H1 (cell line): ENCODE measurements at regions not wholly inside any gene's neighbourhood (a gene's known extent, or its start where the extent isn't known, plus 50 kb on each side); places are given as distances from the start of the nearest gene placed in this dataset.

Source experiments
- CEBPB ChIP-seq: IDR thresholded peaks from 2 replicates; pipeline ENCODE4 v1.6.1; 2012; ENCODE audit warnings: low read depth, low read length
- CHD2 ChIP-seq: IDR thresholded peaks from 2 replicates; pipeline ENCODE4 v1.6.1; 2012; ENCODE audit warnings: low read length, improper control_type of control experiment
- EGR1 ChIP-seq: IDR thresholded peaks from 2 replicates; pipeline ENCODE4 v1.6.1; 2011; ENCODE audit warnings: low read depth, low read length, borderline replicate concordance
- EP300 ChIP-seq, 2 experiments: IDR thresholded peaks; 1 replicate in 1 of 2; 2 replicates in 1 of 2; pipeline ENCODE4 v1.6.1; 2011 to 2012; ENCODE audit warnings: low read depth in 2 of 2, low read length in 2 of 2, mild to moderate bottlenecking in 2 of 2, borderline replicate concordance in 1 of 2, inconsistent platforms in 1 of 2, moderate library complexity in 1 of 2
- FOSL1 ChIP-seq: IDR thresholded peaks from 2 replicates; pipeline ENCODE4 v1.6.1; 2011; ENCODE audit warnings: mild to moderate bottlenecking, low read depth, low read length, moderate library complexity; ENCODE audit not compliant: insufficient read depth
- MAX ChIP-seq: IDR thresholded peaks from 2 replicates; pipeline ENCODE4 v1.6.1; 2012; ENCODE audit warnings: inconsistent platforms
- NRF1 ChIP-seq: IDR thresholded peaks from 2 replicates; pipeline ENCODE4 v1.6.1; 2011; ENCODE audit warnings: mild to moderate bottlenecking, low read depth, low read length, improper control_type of control experiment
- POLR2A ChIP-seq, 2 experiments: IDR thresholded peaks; 1 replicate in 1 of 2; 2 replicates in 1 of 2; pipeline ENCODE4 v1.6.1; 2011; ENCODE audit warnings: low read depth in 2 of 2, low read length in 2 of 2, mild to moderate bottlenecking in 2 of 2; ENCODE audit errors: control extremely low read depth in 1 of 2
- POLR2AphosphoS5 ChIP-seq: IDR thresholded peaks from 2 replicates; pipeline ENCODE4 v1.6.1; 2011; ENCODE audit warnings: low read depth, low read length
- RBBP5 ChIP-seq: IDR thresholded peaks from 2 replicates; pipeline ENCODE4 v1.7.1; 2012; ENCODE audit warnings: low read depth, mild to moderate bottlenecking, inconsistent platforms, low read length, moderate library complexity, borderline replicate concordance
- SIN3A ChIP-seq, 2 experiments: IDR thresholded peaks in 1 of 2; conservative IDR thresholded peaks in 1 of 2; 2 replicates each; pipeline ENCODE4 v1.6.1; 2011 to 2012; ENCODE audit warnings: low read length in 2 of 2, improper control_type of control experiment in 1 of 2, low read depth in 1 of 2, mild to moderate bottlenecking in 1 of 2
- TBP ChIP-seq: IDR thresholded peaks from 2 replicates; pipeline ENCODE4 v1.6.1; 2011; ENCODE audit warnings: low read depth, low read length, improper control_type of control experiment
- TF ChIP-seq, protein P1 (sequence below), 3 experiments: IDR thresholded peaks; 1 replicate in 2 of 3; 2 replicates in 1 of 3; pipeline versions ENCODE4 v1.5.1 to v1.6.1; 2011; ENCODE audit warnings: low read length in 3 of 3, mild to moderate bottlenecking in 3 of 3, inconsistent platforms in 2 of 3, low read depth in 1 of 3, moderate library complexity in 1 of 3; ENCODE audit not compliant: insufficient read depth in 1 of 3; ENCODE audit errors: control extremely low read depth in 1 of 3

- TF ChIP-seq CEBPB (no peak), RBBP5 (no peak), TBP (no peak), SIN3A (conservative IDR thresholded peaks at IDR 0.05 in 1 of 2, IDR thresholded peaks at IDR 0.05 in 1 of 2; ENCODE audit: low read depth in 1 of 2, low read length in 2 of 2) (no peak), CHD2 (no peak), FOSL1 (no peak), NRF1 (no peak), POLR2AphosphoS5 (no peak), MAX (no peak), POLR2A (IDR thresholded peaks at IDR 0.05; ENCODE audit: control extremely low read depth in 1 of 2, low read depth in 2 of 2, low read length in 2 of 2) (no peak), EGR1 (no peak), EP300 (IDR thresholded peaks at IDR 0.05; ENCODE audit: borderline replicate concordance in 1 of 2, low read depth in 2 of 2, low read length in 2 of 2) (no peak)
- TF ChIP-seq, protein P1, sequence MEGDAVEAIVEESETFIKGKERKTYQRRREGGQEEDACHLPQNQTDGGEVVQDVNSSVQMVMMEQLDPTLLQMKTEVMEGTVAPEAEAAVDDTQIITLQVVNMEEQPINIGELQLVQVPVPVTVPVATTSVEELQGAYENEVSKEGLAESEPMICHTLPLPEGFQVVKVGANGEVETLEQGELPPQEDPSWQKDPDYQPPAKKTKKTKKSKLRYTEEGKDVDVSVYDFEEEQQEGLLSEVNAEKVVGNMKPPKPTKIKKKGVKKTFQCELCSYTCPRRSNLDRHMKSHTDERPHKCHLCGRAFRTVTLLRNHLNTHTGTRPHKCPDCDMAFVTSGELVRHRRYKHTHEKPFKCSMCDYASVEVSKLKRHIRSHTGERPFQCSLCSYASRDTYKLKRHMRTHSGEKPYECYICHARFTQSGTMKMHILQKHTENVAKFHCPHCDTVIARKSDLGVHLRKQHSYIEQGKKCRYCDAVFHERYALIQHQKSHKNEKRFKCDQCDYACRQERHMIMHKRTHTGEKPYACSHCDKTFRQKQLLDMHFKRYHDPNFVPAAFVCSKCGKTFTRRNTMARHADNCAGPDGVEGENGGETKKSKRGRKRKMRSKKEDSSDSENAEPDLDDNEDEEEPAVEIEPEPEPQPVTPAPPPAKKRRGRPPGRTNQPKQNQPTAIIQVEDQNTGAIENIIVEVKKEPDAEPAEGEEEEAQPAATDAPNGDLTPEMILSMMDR (IDR thresholded peaks at IDR 0.05; ENCODE audit: control extremely low read depth in 1 of 3, insufficient read depth in 1 of 3, low read depth in 1 of 3, low read length in 3 of 3): no peak
Observed at GRCh38 chr16:51952500-51952899, 594.4 kb downstream of the TOX3 start.
